K562 (cell line): ENCODE measurements at regions not wholly inside any gene's neighbourhood (a gene's known extent, or its start where the extent isn't known, plus 50 kb on each side); places are given as distances from the start of the nearest gene placed in this dataset.

ENCODE experiments used
- BMI1 ChIP-seq: fragments of 150-350 bp; IDR thresholded peaks from 2 replicates; pipeline ENCODE4 v1.6.1; 2014; ENCODE audit warnings: low read length
- CBX2 ChIP-seq: fragments of 200-600 bp; sonication (generic); IDR thresholded peaks from one replicate; pipeline ENCODE4 v1.6.1; 2012; ENCODE audit warnings: mild to moderate bottlenecking, low read length, inconsistent platforms; ENCODE audit not compliant: insufficient read depth, poor library complexity, severe bottlenecking
- CC2D1A ChIP-seq: fragments of 450-650 bp; IDR thresholded peaks from 2 replicates; pipeline ENCODE4 v1.6.1; 2017; ENCODE audit warnings: mild to moderate bottlenecking
- CGGBP1 ChIP-seq: fragments of 250-450 bp; sonication (Bioruptor Pico); IDR thresholded peaks from 2 replicates; pipeline ENCODE4 v1.9.0; 2021; ENCODE audit warnings: mild to moderate bottlenecking
- CUX1 ChIP-seq: fragments of 200-800 bp; sonication (Bioruptor generic); IDR thresholded peaks from 2 replicates; pipeline ENCODE4 v1.6.1; 2016; ENCODE audit warnings: missing genetic modification characterization, missing compliant biosample characterization
- FOXA1 ChIP-seq: fragments of 450-650 bp; IDR thresholded peaks from 2 replicates; pipeline ENCODE4 v1.6.1; 2016; ENCODE audit warnings: mild to moderate bottlenecking, borderline replicate concordance
- MCM5 ChIP-seq: fragments of 450-650 bp; IDR thresholded peaks from 2 replicates; pipeline ENCODE4 v1.6.1; 2016; ENCODE audit warnings: low read depth
- NFIX ChIP-seq: fragments of 250-450 bp; sonication (Bioruptor Pico); IDR thresholded peaks from 2 replicates; pipeline ENCODE4 v1.4.0; 2020; ENCODE audit warnings: low read depth, mild to moderate bottlenecking, moderate library complexity
- NR2F6 ChIP-seq: fragments of 450-650 bp; formaldehyde crosslinking; IDR thresholded peaks from 2 replicates; pipeline ENCODE4 v1.4.0; 2020; ENCODE audit warnings: mild to moderate bottlenecking
- PHF20 ChIP-seq: fragments of 450-650 bp; IDR thresholded peaks from 2 replicates; pipeline ENCODE4 v1.6.1; 2018; ENCODE audit not compliant: partially characterized antibody
- PRMT5 ChIP-seq: sonication (generic); formaldehyde crosslinking; IDR thresholded peaks from 2 replicates; pipeline ENCODE4 v1.5.0; 2020; ENCODE audit warnings: missing genetic modification reagents
- RNF219 ChIP-seq: fragments of 250-450 bp; sonication (Bioruptor Pico); IDR thresholded peaks from 2 replicates; pipeline ENCODE4 v1.5.0; 2022; ENCODE audit warnings: mild to moderate bottlenecking
- SNIP1 ChIP-seq: fragments of 450-650 bp; IDR thresholded peaks from 2 replicates; pipeline ENCODE4 v1.7.1; 2017; ENCODE audit warnings: low read depth, mild to moderate bottlenecking
- TGIF2 ChIP-seq: sonication (generic); formaldehyde crosslinking; IDR thresholded peaks from 2 replicates; pipeline ENCODE4 v1.8.1; 2022; ENCODE audit warnings: mild to moderate bottlenecking, missing genetic modification reagents, moderate library complexity
- ZBTB17 ChIP-seq: fragments of 450-650 bp; formaldehyde crosslinking; IDR thresholded peaks from 2 replicates; pipeline ENCODE4 v1.4.0; 2020; ENCODE audit warnings: mild to moderate bottlenecking
- ZFPM2 ChIP-seq: fragments of 250-450 bp; sonication (Bioruptor Pico); IDR thresholded peaks from 2 replicates; pipeline ENCODE4 v1.5.1; 2022; ENCODE audit warnings: mild to moderate bottlenecking
- ZNF224 ChIP-seq: sonication (generic); formaldehyde crosslinking; IDR thresholded peaks from 2 replicates; pipeline ENCODE4 v1.8.0; 2022; ENCODE audit warnings: mild to moderate bottlenecking, missing genetic modification reagents
- ZNF232 ChIP-seq: sonication (generic); formaldehyde crosslinking; IDR thresholded peaks from 2 replicates; pipeline ENCODE4 v1.8.0; 2022; ENCODE audit warnings: mild to moderate bottlenecking, missing genetic modification reagents
- ZNF239 ChIP-seq: fragments of 250-450 bp; sonication (Bioruptor Pico); IDR thresholded peaks from 2 replicates; pipeline ENCODE4 v1.4.0; 2020; ENCODE audit warnings: mild to moderate bottlenecking
- ZNF592 ChIP-seq: fragments of 450-650 bp; IDR thresholded peaks from 2 replicates; pipeline ENCODE4 v1.6.1; 2017; ENCODE audit warnings: antibody characterized with exemption, mild to moderate bottlenecking

GRCh38 chr15:95684693-95685115, 645.8 kb upstream of the NR2F2 start (continued):
- TF ChIP-seq ZNF239 (CRISPR knock-in tag): no peak
- TF ChIP-seq SNIP1: no peak
- no peak for TF ChIP-seq NR2F6 (CRISPR knock-in tag)
- no peak for TF ChIP-seq ZNF224 (CRISPR knock-in tag)
- no peak for TF ChIP-seq NFIX (CRISPR knock-in tag)
- TF ChIP-seq ZFPM2 (CRISPR knock-in tag): no peak
- TF ChIP-seq FOXA1: no peak
- TF ChIP-seq PHF20: no peak
- no peak for TF ChIP-seq TGIF2 (CRISPR knock-in tag)
- no peak for TF ChIP-seq PRMT5 (CRISPR knock-in tag)
- peak; percentile 57 for TF ChIP-seq CC2D1A
- no peak for TF ChIP-seq ZBTB17 (CRISPR knock-in tag)
- TF ChIP-seq ZNF232: no peak
- no peak for TF ChIP-seq MCM5
- no peak for TF ChIP-seq CGGBP1 (CRISPR knock-in tag)
- TF ChIP-seq RNF219 (CRISPR knock-in tag): no peak
- TF ChIP-seq BMI1: no peak
- no peak for TF ChIP-seq CBX2
- no peak for TF ChIP-seq CUX1 (CRISPR knock-in tag)
- peak; percentile 57; the same call in 1 of the 2 replicates for TF ChIP-seq ZNF592
